ENCODE measurements at regions not wholly inside any gene's neighbourhood (a gene's known extent, or its start where the extent isn't known, plus 50 kb on each side); places are given as distances from the start of the nearest gene placed in this dataset.

DNA sequence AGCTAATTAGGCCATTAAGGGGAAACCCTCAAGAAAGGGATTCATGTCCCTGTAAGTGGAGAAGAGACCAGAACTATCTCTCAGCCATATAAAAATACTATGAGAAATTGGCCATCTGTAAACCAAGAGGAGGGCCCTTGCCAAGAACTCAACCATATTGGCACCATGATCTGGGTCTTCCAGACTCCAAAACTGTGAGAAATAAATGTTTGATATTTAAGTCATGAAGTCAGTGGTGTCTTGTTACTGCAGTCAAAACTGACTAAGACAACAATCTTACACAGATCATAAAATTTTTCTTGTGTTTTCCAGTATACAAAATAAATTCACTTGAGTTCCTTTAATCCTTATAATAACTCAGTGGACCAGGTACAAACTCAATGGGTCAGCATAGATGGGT is 589.8 kb upstream of the CDH2 start:
- no peak for DNase-seq (ENCODE audit: low read depth)
- TF ChIP-seq CTCF (IDR thresholded peaks at IDR 0.05; ENCODE audit: insufficient read depth, low read length) = no peak
- no peak overlapping the region for H3K4me3 ChIP-seq (ENCODE audit: low read depth, low read length)

DNA sequence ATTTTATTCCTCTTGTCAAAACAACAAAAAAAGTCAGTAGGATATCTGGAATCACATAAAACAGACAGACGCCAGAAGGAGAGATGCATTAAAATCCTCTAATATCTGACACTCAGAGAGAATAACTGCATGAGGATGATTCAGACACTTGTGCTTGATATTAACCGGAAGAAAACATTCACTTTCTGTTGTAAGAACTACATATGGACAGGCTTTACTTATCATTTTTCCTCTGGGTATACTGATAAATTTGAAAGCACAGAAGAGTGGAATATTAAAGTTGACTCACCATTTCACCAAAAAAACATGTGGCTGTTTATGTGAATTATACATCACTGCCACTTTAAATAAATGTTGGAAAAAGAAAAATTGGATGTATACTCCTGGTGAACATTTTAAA is 589.1 kb upstream of the CDH2 start:
- no peak for TF ChIP-seq CTCF (IDR thresholded peaks at IDR 0.05; ENCODE audit: insufficient read depth, low read length)
- DNase-seq (ENCODE audit: low read depth) = peak; percentile 71
- no peak overlapping the region for H3K4me3 ChIP-seq (ENCODE audit: low read depth, low read length)

DNA sequence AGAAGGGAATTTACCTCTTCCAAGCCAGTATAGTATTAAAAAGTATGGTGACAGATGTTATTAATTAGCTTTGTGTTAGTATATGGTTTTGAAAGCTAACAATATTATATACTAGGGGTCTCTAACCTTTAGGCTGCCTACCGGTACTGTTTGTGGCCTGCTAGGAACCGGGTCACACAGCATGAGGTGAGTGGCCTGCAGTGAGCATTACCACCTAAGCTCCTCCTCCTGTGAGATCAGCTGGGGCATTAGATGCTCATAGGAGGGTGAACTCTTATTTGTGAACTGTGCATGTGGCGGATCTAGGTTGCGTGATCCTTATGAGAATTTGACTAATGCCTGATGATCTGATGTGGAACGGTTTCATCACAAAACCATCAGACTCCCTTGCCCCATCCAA is 583.4 kb upstream of the CDH2 start:
- DNase-seq (ENCODE audit: low read depth) = no peak
- no peak overlapping the region for H3K4me3 ChIP-seq (ENCODE audit: low read depth, low read length)
- no peak for TF ChIP-seq CTCF (IDR thresholded peaks at IDR 0.05; ENCODE audit: insufficient read depth, low read length)

DNA sequence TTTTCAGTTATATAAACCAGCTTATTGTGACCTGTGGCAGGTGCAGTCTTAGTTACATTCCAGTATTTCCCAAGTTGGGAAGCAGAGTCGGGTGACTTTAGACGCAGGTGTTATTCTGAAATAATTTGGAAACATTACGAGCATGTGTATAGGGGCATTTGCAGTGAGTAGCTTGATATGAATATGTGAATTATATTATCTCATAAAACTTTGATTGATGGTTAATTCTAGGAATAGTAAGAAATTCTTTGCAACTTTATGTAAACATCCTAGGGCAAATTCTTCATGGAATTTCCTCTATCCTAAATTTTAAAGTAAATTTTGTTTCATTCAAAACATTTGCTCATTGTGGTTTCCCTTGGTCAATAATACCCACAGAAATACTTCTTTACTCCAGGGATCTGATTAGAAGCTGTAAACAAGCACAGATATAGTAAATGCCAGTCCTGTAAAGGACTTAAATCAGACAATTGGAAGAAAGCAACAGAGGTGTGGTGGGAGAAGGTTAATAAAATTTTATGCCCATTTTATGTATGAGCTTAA is 580.6 kb upstream of the CDH2 start:
- TF ChIP-seq CTCF (IDR thresholded peaks at IDR 0.05; ENCODE audit: insufficient read depth, low read length) = no peak
- H3K4me3 ChIP-seq (ENCODE audit: low read depth, low read length) = no peak overlapping the region
- DNase-seq (ENCODE audit: low read depth) = no peak

GRCh38 chr18:28743115-28743514 is 566.2 kb upstream of the CDH2 start:
- no peak overlapping the region for H3K4me3 ChIP-seq (ENCODE audit: low read depth, low read length)
- DNase-seq (ENCODE audit: low read depth) = no peak
- TF ChIP-seq CTCF (IDR thresholded peaks at IDR 0.05; ENCODE audit: insufficient read depth, low read length) = no peak

DNA sequence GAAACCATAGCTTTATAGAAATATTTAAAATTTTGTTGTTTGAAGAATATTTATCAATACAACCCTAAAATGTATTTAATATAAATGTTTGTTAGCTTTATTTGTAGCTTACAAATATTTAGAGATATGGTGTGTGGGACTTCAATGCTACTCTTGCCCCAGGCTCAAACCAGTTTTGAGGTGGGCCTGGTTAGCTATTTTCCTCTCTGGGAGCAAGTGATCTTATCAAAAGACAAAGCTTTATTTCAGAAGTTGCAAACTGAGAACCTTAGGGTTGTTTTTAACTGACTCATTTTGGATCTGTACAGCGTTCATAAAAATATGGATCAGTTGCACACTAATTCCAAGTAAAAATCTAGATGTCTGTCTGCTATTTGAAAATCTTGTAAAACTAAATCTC is 563.6 kb upstream of the CDH2 start:
- TF ChIP-seq CTCF (IDR thresholded peaks at IDR 0.05; ENCODE audit: insufficient read depth, low read length) = no peak
- H3K4me3 ChIP-seq (ENCODE audit: low read depth, low read length) = no peak overlapping the region
- no peak for DNase-seq (ENCODE audit: low read depth)

DNA sequence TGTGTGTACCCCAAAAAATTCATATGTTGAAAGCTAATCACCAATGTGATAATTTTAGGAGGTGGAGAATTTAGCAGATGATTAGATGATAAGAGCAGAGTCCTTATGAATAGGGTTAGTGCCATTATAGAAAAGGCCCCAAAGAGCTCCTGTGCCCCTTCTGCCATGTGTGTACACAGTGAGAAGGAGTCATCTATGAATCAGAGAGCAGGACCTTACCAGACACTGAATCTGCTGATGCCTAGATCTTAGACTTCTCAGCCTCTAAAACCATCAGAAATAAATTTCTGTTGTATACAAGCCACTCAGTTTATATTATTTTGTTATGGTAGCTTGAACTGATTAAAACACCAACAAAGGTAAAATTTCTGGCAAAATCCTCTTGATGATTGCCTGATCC is 560.0 kb upstream of the CDH2 start:
- no peak for TF ChIP-seq CTCF (IDR thresholded peaks at IDR 0.05; ENCODE audit: insufficient read depth, low read length)
- no peak overlapping the region for H3K4me3 ChIP-seq (ENCODE audit: low read depth, low read length)
- no peak for DNase-seq (ENCODE audit: low read depth)
